ENCODE measurements at regions not wholly inside any gene's neighbourhood (a gene's known extent, or its start where the extent isn't known, plus 50 kb on each side); places are given as distances from the start of the nearest gene placed in this dataset.

- TF ChIP-seq CTCF (IDR thresholded peaks at IDR 0.05; ENCODE audit: poor library complexity, severe bottlenecking): no peak
- TF ChIP-seq EZH2 (IDR thresholded peaks at IDR 0.05; ENCODE audit: borderline replicate concordance, insufficient read depth, low read length, poor library complexity, severe bottlenecking): no peak
- no peak for TF ChIP-seq MXI1 (conservative IDR thresholded peaks at IDR 0.05; ENCODE audit: poor library complexity, severe bottlenecking)
- no peak for TF ChIP-seq REST (IDR thresholded peaks at IDR 0.05; ENCODE audit: borderline replicate concordance)
- TF ChIP-seq POLR2AphosphoS5 (IDR thresholded peaks at IDR 0.05): no peak
- TF ChIP-seq RAD21 (conservative IDR thresholded peaks at IDR 0.05): no peak
Measured at GRCh38 chr2:102979429-102979828, 217.6 kb downstream of the TMEM182 start.

All from neural cell (in vitro differentiated cells).